Ovary (tissue), 7 donors: ENCODE measurements at regions not wholly inside any gene's neighbourhood (a gene's known extent, or its start where the extent isn't known, plus 50 kb on each side); places are given as distances from the start of the nearest gene placed in this dataset.

ENCODE experiments used
- DNase-seq, 5 donors: peaks; one replicate each; pipeline ENCODE4 v3.0.0-alpha.2; 2019 to 2020
- H3K27ac ChIP-seq, 2 donors: fragments of 200-600 bp; one replicate each; pipeline versions ENCODE4 v1.5.1 to v1.8.0; 2019 to 2022
- H3K27me3 ChIP-seq: fragments of 200-600 bp; one replicate; pipeline ENCODE4 v1.8.0; 2022
- H3K36me3 ChIP-seq: fragments of 200-600 bp; sonication (generic); one replicate; pipeline ENCODE4 v1.5.1; 2019
- H3K4me1 ChIP-seq: one replicate; pipeline ENCODE4 v1.8.1; 2013; ENCODE audit warnings: mild to moderate bottlenecking, moderate library complexity; ENCODE audit not compliant: insufficient read depth
- H3K4me3 ChIP-seq: fragments of 200-600 bp; sonication (generic); one replicate; pipeline ENCODE4 v1.5.1; 2017
- H3K9me3 ChIP-seq, 2 donors: fragments of 200-600 bp in 1 of 2; sonication (generic) in 1 of 2; one replicate each; pipeline versions ENCODE4 v1.5.1 to v1.8.1; 2013 to 2019; ENCODE audit warnings: mild to moderate bottlenecking in 1 of 2, moderate library complexity in 1 of 2
- CTCF ChIP-seq, 3 donors: fragments of 450-650 bp in 2 of 3; fragments of 200-600 bp in 1 of 3; IDR thresholded peaks; one replicate each; pipeline versions ENCODE4 v1.5.1 to v1.8.0; 2016 to 2022; ENCODE audit warnings: antibody characterized with exemption in 3 of 3, mild to moderate bottlenecking in 1 of 3
- EP300 ChIP-seq: sonication (generic); formaldehyde crosslinking; IDR thresholded peaks from one replicate; pipeline ENCODE4 v1.6.1; 2017; ENCODE audit warnings: antibody characterized with exemption
- POLR2A ChIP-seq: fragments of 450-650 bp; IDR thresholded peaks from one replicate; pipeline ENCODE4 v1.6.1; 2017; ENCODE audit warnings: antibody characterized with exemption, mild to moderate bottlenecking, moderate library complexity
- WGBS, 3 donors: extraction: QIAGEN DNeasy Blood & Tissue Kit in 1 of 3; methylation state at CpG; one replicate each; pipeline versions ENCODE4 v1.1.5 to v1.1.7; 2013 to 2017; 5-methylcytosine and 5-hydroxymethylcytosine counted together
- intact Hi-C, 4 donors: fragments of 100-400 bp; cut with DNase I; formaldehyde crosslinking; loops; one replicate each; pipeline versions ENCODE4 v1.11.0 to v1.15.1; 2022 to 2023
- donor health status: DM: no; HTN: no; CAD: no; lungs with moderate emphysema.
- donor health status: DM: no; HTN: no; CAD: no.
- donor health status: Bipolar disorder and iron deficiency.
- donor health status: DM: no; HTN: no; CAD: no.
- donor health status: DM: yes; HTN: yes; CAD: no.

GRCh38 chr15:98025237-98025636 is 64.7 kb downstream of the ARRDC4 start:
- Histone ChIP-seq H3K27me3 (no peaks in the 10 kb centered on the region), H3K27ac (no peak overlapping the region), H3K4me1 (no peaks in the 10 kb centered on the region), H3K9me3 (no peaks in the 10 kb centered on the region), H3K36me3 (no peaks in the 10 kb centered on the region), H3K4me3 (no peak overlapping the region)
- no peak for TF ChIP-seq EP300
- no peak for TF ChIP-seq CTCF (IDR thresholded peaks at IDR 0.05)
- no peak for TF ChIP-seq POLR2A
- DNase-seq = no peak
- WGBS, 3 donors = 58 to 78% (median 61%) methylated on average over 2 of the region's 2 CpGs
- intact Hi-C loops = no loop called here

- no peak overlapping the region for H3K27ac ChIP-seq
- TF ChIP-seq POLR2A (no peak), EP300 (no peak), CTCF (IDR thresholded peaks at IDR 0.05) (no peak)
- intact Hi-C loops = no loop called here
- no peak overlapping the region for H3K4me3 ChIP-seq
- no peaks in the 10 kb centered on the region for H3K4me1 ChIP-seq
- no peaks in the 10 kb centered on the region for H3K27me3 ChIP-seq
- no peak for DNase-seq
- 68 to 90% (median 79%) methylated on average over 4 of the region's 4 CpGs for WGBS, 3 donors
- H3K9me3 ChIP-seq = no peaks in the 10 kb centered on the region
- no peaks in the 10 kb centered on the region for H3K36me3 ChIP-seq
Measured at GRCh38 chr15:98034731-98035130, 74.2 kb downstream of the ARRDC4 start.

GRCh38 chr15:98035134-98035533 is 74.6 kb downstream of the ARRDC4 start:
- no peak for DNase-seq
- H3K27ac ChIP-seq = no peak overlapping the region
- H3K36me3 ChIP-seq = no peaks in the 10 kb centered on the region
- 86 to 91% (median 88%) methylated on average over 7 of the region's 7 CpGs for WGBS, 3 donors
- H3K9me3 ChIP-seq = no peaks in the 10 kb centered on the region
- no peaks in the 10 kb centered on the region for H3K27me3 ChIP-seq
- TF ChIP-seq POLR2A = no peak
- no peak for TF ChIP-seq EP300
- TF ChIP-seq CTCF (IDR thresholded peaks at IDR 0.05) = no peak
- intact Hi-C loops = no loop called here
- no peak overlapping the region for H3K4me3 ChIP-seq
- no peaks in the 10 kb centered on the region for H3K4me1 ChIP-seq

- H3K4me3 ChIP-seq = no peak overlapping the region
- no peaks in the 10 kb centered on the region for H3K27me3 ChIP-seq
- DNase-seq = no peak
- intact Hi-C loops = no loop called here
- TF ChIP-seq CTCF (IDR thresholded peaks at IDR 0.05) (no peak), POLR2A (no peak), EP300 (no peak)
- H3K36me3 ChIP-seq = no peaks in the 10 kb centered on the region
- WGBS, 3 donors = 70 to 83% (median 76%) methylated on average over 2 of the region's 2 CpGs
- no peaks in the 10 kb centered on the region for H3K9me3 ChIP-seq
- H3K27ac ChIP-seq = no peak overlapping the region
- H3K4me1 ChIP-seq = no peaks in the 10 kb centered on the region
Measured at GRCh38 chr15:98035577-98036010, 75.1 kb downstream of the ARRDC4 start.

- TF ChIP-seq POLR2A (no peak), EP300 (no peak), CTCF (IDR thresholded peaks at IDR 0.05) (no peak)
- intact Hi-C loops = no loop called here
Measured at GRCh38 chr15:98039596-98039995, 79.1 kb downstream of the ARRDC4 start.

More at GRCh38 chr15:98039596-98039995, 79.1 kb downstream of the ARRDC4 start:
- H3K27me3 ChIP-seq = no peaks in the 10 kb centered on the region
- H3K4me3 ChIP-seq = no peak overlapping the region
- no peak for DNase-seq
- WGBS, 3 donors = 81 to 89% (median 86%) methylated on average over 4 of the region's 4 CpGs
- H3K4me1 ChIP-seq = no peaks in the 10 kb centered on the region
- H3K27ac ChIP-seq = no peak overlapping the region
- no peaks in the 10 kb centered on the region for H3K36me3 ChIP-seq
- no peaks in the 10 kb centered on the region for H3K9me3 ChIP-seq
